ENCODE measurements at regions not wholly inside any gene's neighbourhood (a gene's known extent, or its start where the extent isn't known, plus 50 kb on each side); places are given as distances from the start of the nearest gene placed in this dataset.

DNA sequence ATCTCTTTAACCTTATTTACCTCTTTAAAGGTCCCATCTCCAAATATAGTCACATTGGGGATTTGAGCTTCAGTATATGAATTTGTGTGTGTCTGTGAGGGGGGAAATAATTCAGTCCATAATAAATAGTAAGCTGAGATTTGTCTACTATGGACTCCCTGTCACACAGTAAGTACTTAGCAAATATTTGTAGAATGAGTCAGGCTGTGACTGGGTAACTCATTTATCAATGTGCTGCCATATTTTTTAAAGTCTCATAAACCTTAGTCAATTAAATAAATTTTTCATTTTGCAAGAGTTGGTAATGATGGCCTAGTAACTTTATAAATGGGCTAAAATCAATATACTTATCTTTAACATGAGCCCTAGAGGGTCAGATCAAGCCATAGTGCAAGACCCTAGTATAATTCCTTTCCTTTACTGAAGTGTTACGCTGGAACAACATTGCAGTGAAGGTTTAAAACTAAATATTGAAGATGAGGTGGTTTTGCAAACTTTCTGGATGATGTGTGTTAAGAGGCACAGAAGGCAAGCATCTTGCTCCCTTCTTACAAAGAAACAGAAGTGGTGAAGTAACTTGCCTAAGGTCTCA is 305.1 kb downstream of the KCNRG start:
- TF ChIP-seq, protein P1, sequence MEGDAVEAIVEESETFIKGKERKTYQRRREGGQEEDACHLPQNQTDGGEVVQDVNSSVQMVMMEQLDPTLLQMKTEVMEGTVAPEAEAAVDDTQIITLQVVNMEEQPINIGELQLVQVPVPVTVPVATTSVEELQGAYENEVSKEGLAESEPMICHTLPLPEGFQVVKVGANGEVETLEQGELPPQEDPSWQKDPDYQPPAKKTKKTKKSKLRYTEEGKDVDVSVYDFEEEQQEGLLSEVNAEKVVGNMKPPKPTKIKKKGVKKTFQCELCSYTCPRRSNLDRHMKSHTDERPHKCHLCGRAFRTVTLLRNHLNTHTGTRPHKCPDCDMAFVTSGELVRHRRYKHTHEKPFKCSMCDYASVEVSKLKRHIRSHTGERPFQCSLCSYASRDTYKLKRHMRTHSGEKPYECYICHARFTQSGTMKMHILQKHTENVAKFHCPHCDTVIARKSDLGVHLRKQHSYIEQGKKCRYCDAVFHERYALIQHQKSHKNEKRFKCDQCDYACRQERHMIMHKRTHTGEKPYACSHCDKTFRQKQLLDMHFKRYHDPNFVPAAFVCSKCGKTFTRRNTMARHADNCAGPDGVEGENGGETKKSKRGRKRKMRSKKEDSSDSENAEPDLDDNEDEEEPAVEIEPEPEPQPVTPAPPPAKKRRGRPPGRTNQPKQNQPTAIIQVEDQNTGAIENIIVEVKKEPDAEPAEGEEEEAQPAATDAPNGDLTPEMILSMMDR (conservative IDR thresholded peaks at IDR 0.05) = no peak
- Histone ChIP-seq H2BK15ac (ENCODE audit: low read depth, low read length) (no peak overlapping the region), H3K4me2 (ENCODE audit: insufficient read depth, insufficient read length, low read length) (no peak overlapping the region), H2BK5ac (ENCODE audit: insufficient read length, low read length) (no peak overlapping the region), H4K91ac (ENCODE audit: insufficient read length, low read depth, low read length) (no peak overlapping the region), H3K27ac (ENCODE audit: insufficient read length, low read depth, low read length) (no peak overlapping the region), H2BK12ac (ENCODE audit: insufficient read length, low read depth, low read length) (no peak overlapping the region), H2AK5ac (ENCODE audit: insufficient read length, low read length) (no peak overlapping the region), H4K5ac (ENCODE audit: insufficient read length, low read depth, low read length) (no peak overlapping the region), H2AFZ (ENCODE audit: low read length) (no peak overlapping the region), H3K23me2 (ENCODE audit: insufficient read length, low read depth, low read length, poor library complexity, severe bottlenecking) (no peaks in the 10 kb centered on the region), H3K4me1 (ENCODE audit: insufficient read depth, low read length) (no peaks in the 10 kb centered on the region), H3K27me3 (ENCODE audit: insufficient read depth, low read length) (no peaks in the 10 kb centered on the region), H4K20me1 (ENCODE audit: control insufficient read depth, insufficient read depth, insufficient read length) (no peaks in the 10 kb centered on the region), H3K9ac (ENCODE audit: extremely low read depth, insufficient read length, low read length) (no peak overlapping the region), H2BK20ac (ENCODE audit: low read depth, low read length, poor library complexity, severe bottlenecking) (no peak overlapping the region), H3K79me2 (ENCODE audit: insufficient read depth, low read length) (no peaks in the 10 kb centered on the region), H3K23ac (ENCODE audit: insufficient read length, low read depth, low read length) (no peak overlapping the region), H3T11ph (ENCODE audit: low read length) (no peak overlapping the region), H3K56ac (ENCODE audit: insufficient read length, low read depth, low read length) (no peak overlapping the region), H4K8ac (replicated peaks; ENCODE audit: insufficient read length, low read depth, low read length) (no peak overlapping the region), H3K14ac (ENCODE audit: insufficient read depth, low read length) (no peak overlapping the region), H3K18ac (ENCODE audit: insufficient read length, low read depth, low read length) (no peak overlapping the region), H3K9me3 (ENCODE audit: control insufficient read depth, low read depth, low read length) (no peaks in the 10 kb centered on the region), H3K79me1 (ENCODE audit: insufficient read depth, low read depth, low read length, poor library complexity, severe bottlenecking) (no peaks in the 10 kb centered on the region), H2BK120ac (ENCODE audit: low read depth, low read length, poor library complexity, severe bottlenecking) (no peak overlapping the region), H3K4ac (ENCODE audit: low read depth, low read length) (no peak overlapping the region)
- WGBS (ENCODE audit: extremely low coverage, insufficient read length, low lambda C conversion rate) = no CpG with 5 or more reads among the region's 1 CpG
- no peak overlapping the region for H3K4me3 Mint-ChIP-seq
- H3K27me3 Mint-ChIP-seq (ENCODE audit: low read depth) = no peaks in the 10 kb centered on the region
- no peaks in the 10 kb centered on the region for H3K9me3 Mint-ChIP-seq
- no peaks in the 10 kb centered on the region for H3K36me3 Mint-ChIP-seq (ENCODE audit: insufficient read depth in 1 of 3, low read depth in 3 of 3)
- H3K4me1 Mint-ChIP-seq = peaks cover 9 to 11% of the 10 kb centered on the region in 2 experiments; a peak in 3 of 4 replicates
- no peak for DNase-seq
- no peak overlapping the region for H3K27ac Mint-ChIP-seq

All from H9 (cell line).